Uterus (tissue), 2 donors: ENCODE measurements at regions not wholly inside any gene's neighbourhood (a gene's known extent, or its start where the extent isn't known, plus 50 kb on each side); places are given as distances from the start of the nearest gene placed in this dataset.

Source experiments
- CTCF ChIP-seq, 4 experiments: fragments of 200-600 bp in 2 of 4; fragments of 450-650 bp in 2 of 4; sonication (generic) in 2 of 4; IDR thresholded peaks; one replicate each; pipeline ENCODE4 v1.5.1; 2016 to 2019; ENCODE audit warnings: antibody characterized with exemption in 4 of 4, mild to moderate bottlenecking in 2 of 4, moderate library complexity in 1 of 4
- POLR2A ChIP-seq, 2 donors: fragments of 450-650 bp; IDR thresholded peaks; one replicate each; pipeline ENCODE4 v1.6.1; 2016; ENCODE audit warnings: antibody characterized with exemption in 2 of 2, mild to moderate bottlenecking in 1 of 2, moderate library complexity in 1 of 2

DNA sequence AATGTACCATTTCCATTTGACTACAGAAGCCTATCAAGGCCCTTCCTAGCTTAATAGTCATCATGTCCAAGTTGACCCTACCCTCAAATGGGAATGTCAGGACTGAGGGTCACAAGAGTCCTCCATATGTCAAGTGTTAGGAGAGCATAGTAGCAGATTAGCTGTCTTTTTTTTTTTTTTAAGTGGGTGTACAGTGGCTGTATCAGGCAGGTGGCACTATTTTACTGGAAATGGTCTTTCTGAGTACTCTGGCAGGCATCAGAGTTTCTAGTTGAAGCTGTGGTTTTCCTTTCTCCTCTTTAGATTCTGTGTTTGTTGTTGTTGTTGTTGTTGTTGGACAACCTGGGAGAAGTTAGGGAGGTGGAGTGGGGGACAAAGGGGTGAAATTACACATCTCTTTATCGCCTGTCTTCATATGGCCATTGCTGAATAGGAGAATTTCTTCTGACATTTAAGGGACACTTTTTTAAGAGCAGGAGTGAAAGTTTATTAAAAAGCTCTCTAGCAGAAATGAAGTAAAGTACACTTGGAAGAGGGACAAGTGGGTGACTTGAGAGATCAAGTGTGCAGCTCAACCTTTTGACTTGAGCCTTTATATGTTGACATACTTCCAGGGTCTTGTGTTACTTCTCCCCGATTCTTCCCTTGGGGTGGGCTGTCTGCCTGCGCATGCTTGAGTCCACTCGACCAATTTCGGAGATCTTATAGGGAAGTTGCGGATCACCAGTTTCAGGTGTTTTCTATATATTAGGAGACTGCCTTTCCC lies 104.1 kb upstream of the FOXP2 start:
- TF ChIP-seq POLR2A (IDR thresholded peaks at IDR 0.05) (no peak), CTCF (IDR thresholded peaks at IDR 0.05) (no peak)
